ENCODE measurements at regions not wholly inside any gene's neighbourhood (a gene's known extent, or its start where the extent isn't known, plus 50 kb on each side); places are given as distances from the start of the nearest gene placed in this dataset.

DNA sequence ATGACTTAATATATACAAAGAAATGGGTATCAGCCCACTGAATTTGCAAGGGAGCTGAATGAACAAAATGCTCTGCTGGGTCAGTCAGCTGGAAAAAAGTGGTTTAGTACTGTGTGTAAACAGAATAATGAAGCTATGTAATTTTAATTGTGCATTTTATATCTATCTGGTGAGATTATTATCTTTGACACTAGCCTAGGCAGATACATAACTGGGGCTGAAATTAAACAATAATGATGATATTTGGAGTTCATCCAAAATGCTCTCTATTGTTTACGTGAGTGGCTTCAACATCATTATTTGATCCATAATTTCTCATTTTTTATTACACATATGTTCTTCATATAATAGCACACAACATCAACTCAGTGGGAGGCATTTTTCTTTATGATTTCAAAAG, 208.5 kb upstream of the SNX7 start:
- TF ChIP-seq, protein P1, sequence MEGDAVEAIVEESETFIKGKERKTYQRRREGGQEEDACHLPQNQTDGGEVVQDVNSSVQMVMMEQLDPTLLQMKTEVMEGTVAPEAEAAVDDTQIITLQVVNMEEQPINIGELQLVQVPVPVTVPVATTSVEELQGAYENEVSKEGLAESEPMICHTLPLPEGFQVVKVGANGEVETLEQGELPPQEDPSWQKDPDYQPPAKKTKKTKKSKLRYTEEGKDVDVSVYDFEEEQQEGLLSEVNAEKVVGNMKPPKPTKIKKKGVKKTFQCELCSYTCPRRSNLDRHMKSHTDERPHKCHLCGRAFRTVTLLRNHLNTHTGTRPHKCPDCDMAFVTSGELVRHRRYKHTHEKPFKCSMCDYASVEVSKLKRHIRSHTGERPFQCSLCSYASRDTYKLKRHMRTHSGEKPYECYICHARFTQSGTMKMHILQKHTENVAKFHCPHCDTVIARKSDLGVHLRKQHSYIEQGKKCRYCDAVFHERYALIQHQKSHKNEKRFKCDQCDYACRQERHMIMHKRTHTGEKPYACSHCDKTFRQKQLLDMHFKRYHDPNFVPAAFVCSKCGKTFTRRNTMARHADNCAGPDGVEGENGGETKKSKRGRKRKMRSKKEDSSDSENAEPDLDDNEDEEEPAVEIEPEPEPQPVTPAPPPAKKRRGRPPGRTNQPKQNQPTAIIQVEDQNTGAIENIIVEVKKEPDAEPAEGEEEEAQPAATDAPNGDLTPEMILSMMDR (IDR thresholded peaks at IDR 0.05; ENCODE audit: low read depth, low read length): no peak
- no peak overlapping the region for H3K4me3 ChIP-seq (ENCODE audit: low read depth, low read length)

DNA sequence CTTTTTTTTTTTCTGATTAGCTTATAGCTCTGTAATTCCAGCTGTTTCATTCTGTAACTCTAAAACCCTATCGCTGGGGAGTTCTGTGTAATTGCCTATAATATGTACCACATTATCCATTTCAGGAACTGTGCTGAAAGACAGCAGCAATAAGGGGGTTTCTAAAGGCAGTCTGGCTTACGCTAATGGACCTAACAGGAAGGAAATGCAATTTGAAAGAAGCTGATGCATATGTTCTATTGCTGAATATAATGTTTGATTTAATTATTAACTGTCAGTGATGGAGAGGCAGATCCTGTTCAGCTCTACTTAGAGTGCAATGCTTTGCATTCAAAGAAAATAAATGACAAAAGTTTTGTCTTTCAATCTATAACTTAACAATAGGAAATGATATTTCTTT, 209.4 kb upstream of the SNX7 start:
- no peak overlapping the region for H3K4me3 ChIP-seq (ENCODE audit: low read depth, low read length)
- TF ChIP-seq, protein P1 (IDR thresholded peaks at IDR 0.05; ENCODE audit: low read depth, low read length): no peak

DNA sequence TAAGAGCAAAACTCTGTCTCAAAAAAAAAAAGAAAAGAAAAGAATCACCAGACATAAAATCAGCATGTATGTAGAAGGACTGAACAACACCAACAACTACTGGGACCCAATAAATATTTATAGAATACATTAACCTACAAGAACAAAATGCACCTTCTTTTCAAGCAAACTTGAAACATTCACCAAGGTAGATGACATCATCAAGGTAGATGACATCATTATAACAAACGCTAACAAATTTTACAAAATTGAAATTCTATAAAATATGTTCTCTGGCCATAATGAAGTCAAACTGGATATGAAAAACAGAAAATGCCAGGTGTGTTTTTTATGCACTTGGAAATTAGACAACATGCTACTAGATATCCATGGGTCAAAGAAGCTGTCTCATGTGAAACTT, 220.2 kb upstream of the SNX7 start:
- TF ChIP-seq, protein P1 (IDR thresholded peaks at IDR 0.05; ENCODE audit: low read depth, low read length): no peak
- no peak overlapping the region for H3K4me3 ChIP-seq (ENCODE audit: low read depth, low read length)

DNA sequence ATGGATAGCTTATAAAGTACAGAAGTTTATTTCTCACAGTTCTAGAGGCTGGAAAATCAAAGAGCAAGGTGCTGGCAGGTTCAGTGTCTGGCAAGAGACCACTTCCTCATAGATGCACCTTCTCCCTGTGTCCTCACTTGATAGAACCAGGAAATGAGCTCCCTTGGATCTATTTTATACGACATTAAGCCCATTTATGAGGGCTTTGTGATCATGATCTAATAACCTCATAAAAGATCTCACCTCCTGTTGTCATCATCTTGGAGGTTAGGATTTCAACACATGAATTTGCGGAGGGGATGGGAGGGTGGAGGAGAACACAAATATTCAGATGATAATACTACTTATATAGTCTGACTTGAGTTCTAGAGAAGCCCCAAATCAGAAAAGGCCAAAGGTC, 222.1 kb upstream of the SNX7 start:
- TF ChIP-seq, protein P1 (IDR thresholded peaks at IDR 0.05; ENCODE audit: low read depth, low read length): no peak
- H3K4me3 ChIP-seq (ENCODE audit: low read depth, low read length): no peak overlapping the region

DNA sequence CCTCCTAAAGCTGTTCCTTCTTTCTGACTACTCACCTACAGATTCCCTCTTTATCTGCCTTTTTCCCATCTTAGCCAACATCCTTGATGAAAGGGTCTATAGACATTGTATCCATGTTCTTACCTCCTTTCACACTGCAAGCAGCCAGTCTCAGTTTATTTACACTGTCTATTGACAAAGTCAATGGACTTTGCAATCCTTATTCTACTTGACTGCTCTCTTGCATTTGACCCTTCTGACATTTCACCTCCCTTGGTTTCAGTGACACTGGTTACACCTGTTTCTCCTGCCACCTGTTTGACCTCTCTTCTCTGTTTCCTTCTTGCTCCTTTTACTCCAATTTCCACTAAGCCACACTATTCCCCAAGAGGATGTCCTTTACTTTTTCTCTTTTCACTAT, 224.0 kb upstream of the SNX7 start:
- TF ChIP-seq, protein P1 (IDR thresholded peaks at IDR 0.05; ENCODE audit: low read depth, low read length): no peak
- H3K4me3 ChIP-seq (ENCODE audit: low read depth, low read length): no peak overlapping the region

DNA sequence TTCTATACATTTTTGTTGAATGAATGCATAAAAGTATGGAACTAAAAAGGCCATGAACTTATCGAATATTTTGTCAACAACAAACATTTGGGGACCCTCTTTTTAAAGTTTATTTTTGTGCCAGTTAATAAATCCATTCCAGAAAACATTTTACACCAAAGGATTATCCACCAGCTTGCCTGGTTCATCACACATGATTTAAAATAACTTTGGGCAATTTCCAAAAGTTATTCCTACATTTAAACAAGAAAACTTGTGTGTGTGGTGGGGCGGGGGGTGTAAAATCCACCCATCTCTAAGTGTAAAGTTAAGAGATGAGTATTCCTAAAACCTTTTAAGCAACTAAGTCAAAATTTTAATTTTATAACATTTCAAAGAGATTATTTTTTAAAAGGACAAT, 224.5 kb upstream of the SNX7 start:
- no peak overlapping the region for H3K4me3 ChIP-seq (ENCODE audit: low read depth, low read length)
- TF ChIP-seq, protein P1 (IDR thresholded peaks at IDR 0.05; ENCODE audit: low read depth, low read length): no peak

DNA sequence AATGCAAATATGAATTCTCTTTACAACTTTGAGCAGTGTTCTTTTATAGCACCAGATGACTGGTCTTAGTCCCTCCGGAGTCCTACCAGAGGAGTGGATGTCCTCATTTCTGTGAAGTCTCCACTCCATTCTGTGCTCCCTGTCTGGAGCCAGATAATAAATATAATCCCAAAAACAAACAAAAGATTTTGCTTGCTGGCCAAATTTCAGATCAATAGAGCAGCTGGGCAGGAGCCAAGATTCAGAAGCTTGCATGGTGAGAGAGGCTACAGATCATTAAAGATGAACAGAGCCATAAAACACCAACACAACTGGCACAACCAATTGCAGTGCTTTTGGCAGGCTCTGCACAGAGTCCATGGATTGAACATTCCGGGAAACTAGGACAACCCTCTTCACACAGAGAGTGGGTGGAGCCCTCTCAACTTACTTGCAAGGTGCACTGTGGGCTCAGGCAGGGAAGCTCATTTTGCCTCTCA, 231.5 kb upstream of the SNX7 start:
- TF ChIP-seq, protein P1 (IDR thresholded peaks at IDR 0.05; ENCODE audit: low read depth, low read length): no peak
- H3K4me3 ChIP-seq (ENCODE audit: low read depth, low read length): no peak overlapping the region

Measured in WI38 (cell line).